Gastroesophageal sphincter (tissue), 3 donors: ENCODE measurements at regions not wholly inside any gene's neighbourhood (a gene's known extent, or its start where the extent isn't known, plus 50 kb on each side); places are given as distances from the start of the nearest gene placed in this dataset.

Source experiments
- EP300 ChIP-seq: sonication (generic); formaldehyde crosslinking; IDR thresholded peaks from one replicate; pipeline ENCODE4 v1.6.1; 2017; ENCODE audit warnings: antibody characterized with exemption, mild to moderate bottlenecking
- POLR2AphosphoS5 ChIP-seq: sonication (generic); formaldehyde crosslinking; IDR thresholded peaks from one replicate; pipeline ENCODE4 v1.6.1; 2017; ENCODE audit warnings: antibody characterized with exemption
- TF ChIP-seq, protein P1 (sequence below), 4 experiments: fragments of 200-600 bp in 2 of 4; fragments of 450-650 bp in 2 of 4; sonication (generic) in 1 of 4; IDR thresholded peaks; one replicate each; pipeline ENCODE4 v1.5.1; 2017 to 2019; ENCODE audit warnings: antibody characterized with exemption in 4 of 4, mild to moderate bottlenecking in 2 of 4, moderate library complexity in 2 of 4

DNA sequence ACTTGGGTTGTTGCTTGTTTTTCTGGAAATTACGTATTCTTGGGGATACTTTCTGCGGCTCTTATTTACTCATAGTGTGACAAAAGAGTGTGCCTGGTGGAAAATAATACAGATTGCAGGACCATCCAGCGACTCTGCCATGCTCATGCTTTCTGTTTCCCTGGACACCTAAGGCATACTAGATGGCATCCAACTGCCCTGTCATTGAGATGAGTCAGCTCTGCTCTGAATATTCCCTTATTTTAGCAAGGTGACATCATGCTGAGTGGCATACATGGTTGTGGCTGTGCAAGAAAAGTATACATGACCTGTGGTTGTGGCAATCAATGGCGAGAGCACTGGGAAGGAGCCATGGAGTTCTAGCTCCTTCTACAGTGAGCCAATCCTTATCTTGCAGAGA is 471.0 kb downstream of the TMEM182 start:
- TF ChIP-seq POLR2AphosphoS5 (no peak), EP300 (no peak)
- TF ChIP-seq, protein P1, sequence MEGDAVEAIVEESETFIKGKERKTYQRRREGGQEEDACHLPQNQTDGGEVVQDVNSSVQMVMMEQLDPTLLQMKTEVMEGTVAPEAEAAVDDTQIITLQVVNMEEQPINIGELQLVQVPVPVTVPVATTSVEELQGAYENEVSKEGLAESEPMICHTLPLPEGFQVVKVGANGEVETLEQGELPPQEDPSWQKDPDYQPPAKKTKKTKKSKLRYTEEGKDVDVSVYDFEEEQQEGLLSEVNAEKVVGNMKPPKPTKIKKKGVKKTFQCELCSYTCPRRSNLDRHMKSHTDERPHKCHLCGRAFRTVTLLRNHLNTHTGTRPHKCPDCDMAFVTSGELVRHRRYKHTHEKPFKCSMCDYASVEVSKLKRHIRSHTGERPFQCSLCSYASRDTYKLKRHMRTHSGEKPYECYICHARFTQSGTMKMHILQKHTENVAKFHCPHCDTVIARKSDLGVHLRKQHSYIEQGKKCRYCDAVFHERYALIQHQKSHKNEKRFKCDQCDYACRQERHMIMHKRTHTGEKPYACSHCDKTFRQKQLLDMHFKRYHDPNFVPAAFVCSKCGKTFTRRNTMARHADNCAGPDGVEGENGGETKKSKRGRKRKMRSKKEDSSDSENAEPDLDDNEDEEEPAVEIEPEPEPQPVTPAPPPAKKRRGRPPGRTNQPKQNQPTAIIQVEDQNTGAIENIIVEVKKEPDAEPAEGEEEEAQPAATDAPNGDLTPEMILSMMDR (IDR thresholded peaks at IDR 0.05), result no peak
